DMS153 treated with DMSO at 0.1 percent for 48 hours (cell line): ENCODE measurements at regions not wholly inside any gene's neighbourhood (a gene's known extent, or its start where the extent isn't known, plus 50 kb on each side); places are given as distances from the start of the nearest gene placed in this dataset.

Experiments
- DNase-seq: peaks from one replicate; lab custom pipeline; 2025; ENCODE audit not compliant: unreplicated experiment; lab: John Stamatoyannopoulos, UW

GRCh38 chr22:49380828-49381114, 446.9 kb downstream of the BRD1 start:
- DNase-seq: no peak

- no peak for DNase-seq
Observed at GRCh38 chr22:49380095-49380827, 447.4 kb downstream of the BRD1 start.

GRCh38 chr22:49377306-49377705, 450.4 kb downstream of the BRD1 start:
- no peak for DNase-seq

- DNase-seq: no peak
Observed at GRCh38 chr22:49373801-49374226, 453.9 kb downstream of the BRD1 start.

GRCh38 chr22:49373289-49373666, 454.4 kb downstream of the BRD1 start:
- no peak for DNase-seq

GRCh38 chr22:49372530-49373288, 455.0 kb downstream of the BRD1 start:
- no peak for DNase-seq

GRCh38 chr22:49372111-49372529, 455.6 kb downstream of the BRD1 start:
- DNase-seq: no peak

GRCh38 chr22:49371325-49372110, 456.2 kb downstream of the BRD1 start:
- no peak for DNase-seq

GRCh38 chr22:49370627-49371301, 456.9 kb downstream of the BRD1 start:
- DNase-seq: no peak

GRCh38 chr22:49369726-49370626, 457.7 kb downstream of the BRD1 start:
- DNase-seq: no peak

- peak; percentile 37 for DNase-seq
Observed at GRCh38 chr22:49368976-49369725, 458.5 kb downstream of the BRD1 start.

- DNase-seq: no peak
Observed at GRCh38 chr22:49368221-49368975, 459.3 kb downstream of the BRD1 start.

GRCh38 chr22:49367041-49367697, 460.5 kb downstream of the BRD1 start:
- no peak for DNase-seq

GRCh38 chr22:49366437-49366836, 461.2 kb downstream of the BRD1 start:
- DNase-seq: no peak

- DNase-seq: no peak
Observed at GRCh38 chr22:49365910-49366309, 461.8 kb downstream of the BRD1 start.

- no peak for DNase-seq
Observed at GRCh38 chr22:49365191-49365837, 462.4 kb downstream of the BRD1 start.

- no peak for DNase-seq
Observed at GRCh38 chr22:49364398-49364797, 463.3 kb downstream of the BRD1 start.
